Colonic mucosa (tissue), 4 donors: ENCODE measurements at regions not wholly inside any gene's neighbourhood (a gene's known extent, or its start where the extent isn't known, plus 50 kb on each side); places are given as distances from the start of the nearest gene placed in this dataset.
A peak's percentile ranks its signal among the peaks of the same experiment; 100 is the strongest.

Source experiments
- DNase-seq: peaks from one replicate; pipeline ENCODE4 v3.0.0-alpha.2; 2020
- H3K27ac ChIP-seq: fragments of 200-600 bp; one replicate; pipeline ENCODE4 v1.8.0; 2021
- H3K27me3 ChIP-seq: fragments of 200-600 bp; one replicate; pipeline ENCODE4 v1.8.0; 2021
- H3K36me3 ChIP-seq: fragments of 200-600 bp; one replicate; pipeline ENCODE4 v1.8.0; 2021
- H3K4me1 ChIP-seq: fragments of 200-600 bp; one replicate; pipeline ENCODE4 v1.8.0; 2021; ENCODE audit warnings: mild to moderate bottlenecking
- H3K4me3 ChIP-seq: fragments of 200-600 bp; one replicate; pipeline ENCODE4 v1.8.0; 2021
- H3K9ac ChIP-seq, 2 donors: one replicate each; pipeline ENCODE4 v1.7.0; 2013; ENCODE audit warnings: control low read depth in 2 of 2, low read depth in 2 of 2, low read length in 2 of 2
- H3K9me3 ChIP-seq: fragments of 200-600 bp; one replicate; pipeline ENCODE4 v1.8.0; 2021
- intact Hi-C: fragments of 100-400 bp; cut with DNase I; formaldehyde crosslinking; loops from one replicate; pipeline ENCODE4 v1.14.1; 2022
- TF ChIP-seq, protein P1 (sequence below): fragments of 200-600 bp; IDR thresholded peaks from one replicate; pipeline ENCODE4 v1.8.0; 2022; ENCODE audit warnings: antibody characterized with exemption, mild to moderate bottlenecking
- donor health status: healthy.
- donor health status: DM: no; HTN: no; CAD: no.
- donor health status: DM: no; HTN: no; CAD: no.

DNA sequence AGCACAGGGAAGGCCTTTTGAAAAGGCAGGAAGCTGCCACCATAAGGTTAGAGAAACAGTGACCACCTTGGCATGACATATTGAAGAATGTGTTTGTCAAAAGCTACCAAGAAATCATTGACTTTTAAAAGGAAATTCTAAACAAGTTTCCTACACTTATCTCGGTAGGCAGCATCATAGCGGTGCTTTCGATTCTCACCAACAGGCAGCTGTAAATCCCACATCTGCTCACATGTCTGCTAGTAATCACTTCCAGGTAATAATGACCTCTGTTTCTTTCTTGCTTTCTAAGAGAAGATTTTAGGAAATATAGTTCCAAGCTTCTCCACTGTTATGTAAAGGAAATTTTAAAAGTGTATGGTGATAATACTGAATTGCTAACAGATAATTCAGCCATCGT, 821.1 kb upstream of the FOXG1 start:
- intact Hi-C loops = no loop called here
- TF ChIP-seq, protein P1, sequence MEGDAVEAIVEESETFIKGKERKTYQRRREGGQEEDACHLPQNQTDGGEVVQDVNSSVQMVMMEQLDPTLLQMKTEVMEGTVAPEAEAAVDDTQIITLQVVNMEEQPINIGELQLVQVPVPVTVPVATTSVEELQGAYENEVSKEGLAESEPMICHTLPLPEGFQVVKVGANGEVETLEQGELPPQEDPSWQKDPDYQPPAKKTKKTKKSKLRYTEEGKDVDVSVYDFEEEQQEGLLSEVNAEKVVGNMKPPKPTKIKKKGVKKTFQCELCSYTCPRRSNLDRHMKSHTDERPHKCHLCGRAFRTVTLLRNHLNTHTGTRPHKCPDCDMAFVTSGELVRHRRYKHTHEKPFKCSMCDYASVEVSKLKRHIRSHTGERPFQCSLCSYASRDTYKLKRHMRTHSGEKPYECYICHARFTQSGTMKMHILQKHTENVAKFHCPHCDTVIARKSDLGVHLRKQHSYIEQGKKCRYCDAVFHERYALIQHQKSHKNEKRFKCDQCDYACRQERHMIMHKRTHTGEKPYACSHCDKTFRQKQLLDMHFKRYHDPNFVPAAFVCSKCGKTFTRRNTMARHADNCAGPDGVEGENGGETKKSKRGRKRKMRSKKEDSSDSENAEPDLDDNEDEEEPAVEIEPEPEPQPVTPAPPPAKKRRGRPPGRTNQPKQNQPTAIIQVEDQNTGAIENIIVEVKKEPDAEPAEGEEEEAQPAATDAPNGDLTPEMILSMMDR = no peak
- no peak overlapping the region for H3K9ac ChIP-seq
- no peaks in the 10 kb centered on the region for H3K36me3 ChIP-seq
- H3K4me1 ChIP-seq = no peaks in the 10 kb centered on the region
- no peak for DNase-seq
- no peaks in the 10 kb centered on the region for H3K27me3 ChIP-seq
- H3K27ac ChIP-seq = no peak overlapping the region
- no peak overlapping the region for H3K4me3 ChIP-seq
- no peaks in the 10 kb centered on the region for H3K9me3 ChIP-seq

DNA sequence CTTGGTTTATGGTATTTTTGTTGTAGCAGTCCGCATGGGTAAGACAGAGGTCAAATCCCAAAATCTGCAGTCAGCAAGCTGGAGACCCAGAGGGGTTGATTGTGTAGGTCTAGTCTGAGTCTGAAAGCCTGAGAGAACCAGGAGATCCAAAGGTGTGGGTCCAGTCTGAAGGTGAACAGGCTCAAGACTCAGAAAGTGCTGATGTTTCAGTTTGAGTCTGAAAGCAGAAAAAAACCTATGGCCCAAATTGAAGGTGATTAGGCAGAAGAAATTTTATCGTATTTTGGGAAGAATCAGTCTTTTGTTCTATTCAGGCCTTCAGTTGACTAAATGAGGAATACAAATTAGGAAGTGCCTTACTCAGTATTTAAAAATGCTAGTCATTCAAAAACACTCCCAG, 807.8 kb upstream of the FOXG1 start:
- Histone ChIP-seq H3K36me3 (no peaks in the 10 kb centered on the region), H3K9ac (no peak overlapping the region), H3K9me3 (no peaks in the 10 kb centered on the region), H3K27ac (no peak overlapping the region), H3K4me1 (no peaks in the 10 kb centered on the region), H3K4me3 (no peak overlapping the region), H3K27me3 (no peaks in the 10 kb centered on the region)
- intact Hi-C loops = no loop called here
- TF ChIP-seq, protein P1 = no peak
- no peak for DNase-seq

DNA sequence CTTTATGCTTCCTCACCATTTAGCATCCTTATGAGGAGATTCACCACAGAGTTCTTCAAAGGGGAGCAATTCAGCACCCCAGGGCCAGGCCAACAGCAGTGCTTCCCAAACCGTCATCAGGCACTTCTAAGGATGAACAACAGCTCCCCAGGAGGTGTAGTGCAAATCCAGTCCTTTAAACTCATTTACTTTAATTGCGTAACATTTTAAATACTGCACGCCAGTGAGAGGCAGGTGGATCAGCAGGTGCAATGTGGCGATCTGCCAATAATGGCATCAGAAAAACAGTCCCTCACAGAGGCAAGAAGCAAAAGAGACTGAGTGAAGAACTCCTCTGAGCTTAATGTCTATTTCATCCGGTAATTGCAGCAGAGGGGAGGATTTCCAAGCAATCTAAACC, 770.9 kb upstream of the FOXG1 start:
- DNase-seq = peak; percentile 29
- H3K36me3 ChIP-seq = no peaks in the 10 kb centered on the region

DNA sequence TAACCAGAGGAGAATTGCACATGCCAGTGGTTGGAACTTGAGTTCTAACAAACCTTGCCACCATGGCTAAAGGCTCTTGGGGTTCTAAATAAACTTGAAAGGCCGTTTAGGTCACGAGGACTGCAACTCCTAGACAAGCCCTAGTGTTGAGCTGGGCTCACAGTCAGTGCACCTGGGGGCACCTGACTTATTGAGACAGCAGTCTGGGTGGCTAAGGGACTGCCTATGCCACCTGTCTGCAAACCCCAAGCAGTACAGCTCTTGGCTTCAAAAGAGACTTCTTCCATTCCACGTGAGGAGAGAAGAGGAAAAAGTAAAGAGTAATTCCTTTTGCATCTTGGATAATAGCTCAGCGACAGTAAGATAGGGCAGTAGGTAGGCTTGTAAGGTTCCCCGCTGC, 765.6 kb upstream of the FOXG1 start:
- H3K9me3 ChIP-seq = no peaks in the 10 kb centered on the region
- H3K4me3 ChIP-seq = no peak overlapping the region
- H3K9ac ChIP-seq = no peak overlapping the region
- no peaks in the 10 kb centered on the region for H3K4me1 ChIP-seq
- no peak for DNase-seq
- intact Hi-C loops = no loop called here
- no peak overlapping the region for H3K27ac ChIP-seq
- no peaks in the 10 kb centered on the region for H3K27me3 ChIP-seq
- TF ChIP-seq, protein P1 = no peak
- H3K36me3 ChIP-seq = no peaks in the 10 kb centered on the region

More for the DNA sequence above, 770.9 kb upstream of the FOXG1 start:
- Histone ChIP-seq H3K27ac (no peak overlapping the region), H3K4me3 (no peak overlapping the region), H3K9me3 (no peaks in the 10 kb centered on the region), H3K4me1 (no peaks in the 10 kb centered on the region), H3K9ac (no peak overlapping the region), H3K27me3 (no peaks in the 10 kb centered on the region)
- intact Hi-C loops = no loop called here
- TF ChIP-seq, protein P1 = no peak

DNA sequence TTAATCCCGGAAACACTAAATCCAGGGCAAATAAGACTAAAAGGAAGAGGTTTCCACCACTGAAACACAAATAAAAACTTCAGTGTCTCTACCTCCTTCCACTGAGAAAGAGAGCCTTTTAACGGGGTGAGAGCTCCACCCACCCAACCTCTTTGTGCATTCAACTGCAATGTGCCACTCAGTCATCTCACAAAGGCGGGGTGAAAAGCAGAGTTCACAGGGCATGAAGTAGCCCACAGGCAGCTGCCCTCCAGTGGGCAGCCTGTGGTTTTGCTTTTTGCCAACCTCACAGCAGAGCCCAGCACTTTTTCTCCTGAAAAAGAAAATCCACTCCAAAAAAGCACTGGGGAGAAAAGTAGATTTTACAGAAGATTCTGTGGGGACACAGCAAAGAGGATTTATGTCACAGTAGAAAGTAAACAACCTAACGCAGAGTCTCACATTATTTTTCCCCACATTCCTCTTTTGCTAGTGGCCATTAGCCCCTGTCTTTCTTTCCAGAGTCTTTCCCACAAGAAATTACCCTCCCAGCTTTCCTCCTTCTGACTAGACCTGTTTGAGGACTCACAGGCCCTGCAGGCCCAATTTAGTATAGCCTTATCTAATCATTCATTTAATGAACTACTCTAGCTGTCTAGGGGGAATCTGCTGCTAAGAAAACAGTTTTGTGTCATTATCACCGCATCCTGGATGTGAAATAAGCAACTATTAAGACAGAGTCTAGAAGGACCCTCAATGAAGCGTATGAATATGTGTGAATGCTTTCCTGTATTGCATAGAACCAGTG, 753.8 kb upstream of the FOXG1 start:
- Histone ChIP-seq H3K36me3 (no peaks in the 10 kb centered on the region), H3K27me3 (no peaks in the 10 kb centered on the region), H3K27ac (no peak overlapping the region), H3K9me3 (no peaks in the 10 kb centered on the region), H3K9ac (no peak overlapping the region), H3K4me1 (no peaks in the 10 kb centered on the region), H3K4me3 (no peak overlapping the region)
- TF ChIP-seq, protein P1 = no peak
- intact Hi-C loops = no loop called here
- DNase-seq = no peak
